Left cardiac atrium (tissue), 4 donors: ENCODE measurements at regions not wholly inside any gene's neighbourhood (a gene's known extent, or its start where the extent isn't known, plus 50 kb on each side); places are given as distances from the start of the nearest gene placed in this dataset.
A peak's percentile ranks its signal among the peaks of the same experiment; 100 is the strongest.
"Not testable (repeated sequence)": the region's sequence is repeated elsewhere in the genome, so short reads cannot be mapped to it uniquely, and the experiment has no call there.

Experiments used
- ATAC-seq, 2 donors: fragments of 200-7000 bp; cut with Tn5 transposase; one replicate each; pipeline ENCODE4 v1.9.1; 2020; ENCODE audit warnings: mild to moderate bottlenecking in 2 of 2, moderate library complexity in 2 of 2
- DNase-seq: peaks from one replicate; pipeline ENCODE4 v3.0.0-alpha.2; 2020
- intact Hi-C, 2 donors: fragments of 100-400 bp; cut with DNase I; formaldehyde crosslinking; loops; one replicate each; pipeline versions ENCODE4 v1.14.1 to v1.15.1; 2022 to 2023
- donor health status: DM: no; HTN: yes; CAD: no.
- donor health status: DM: no; HTN: yes; CAD: no; lungs with severe emphysema.
- donor health status: DM: yes; HTN: yes; CAD: no.
- donor health status: Dilated cardiomyopathy.

- DNase-seq (peak; percentile 93), ATAC-seq (peak; percentile 95 to 96)
- intact Hi-C loops: no loop called here
These were observed 226.2 kb downstream of the TTLL2 start for GRCh38 chr6:167550941-167551627.

- ATAC-seq: peak; percentile 2 to 6
- DNase-seq: no peak
- intact Hi-C loops: no loop called here
These were observed 226.9 kb downstream of the TTLL2 start for GRCh38 chr6:167551628-167552257.

- intact Hi-C loops: no loop called here
- DNase-seq (no peak), ATAC-seq (no peak)
These were observed 227.4 kb downstream of the TTLL2 start for GRCh38 chr6:167552258-167552630.

- no peak for DNase-seq
- ATAC-seq: no peak
- intact Hi-C loops: no loop called here
These were observed 228.3 kb downstream of the TTLL2 start for GRCh38 chr6:167552961-167553735.

- intact Hi-C loops: no loop called here
- no peak for DNase-seq
These were observed 228.8 kb downstream of the TTLL2 start for GRCh38 chr6:167553736-167554119.

GRCh38 chr6:167554854-167555253 lies 230.0 kb downstream of the TTLL2 start:
- ATAC-seq (no peak), DNase-seq (no peak)
- intact Hi-C loops: no loop called here

More at GRCh38 chr6:167553736-167554119, 228.8 kb downstream of the TTLL2 start:
- no peak for ATAC-seq

GRCh38 chr6:167555836-167556235 lies 230.9 kb downstream of the TTLL2 start:
- intact Hi-C loops: no loop called here
- no peak for ATAC-seq
- no peak for DNase-seq

- intact Hi-C loops: no loop called here
These were observed 232.8 kb downstream of the TTLL2 start for GRCh38 chr6:167557675-167558074.

GRCh38 chr6:167558246-167559177 lies 233.6 kb downstream of the TTLL2 start:
- DNase-seq (no peak), ATAC-seq (peak; percentile 71 to 79)
- intact Hi-C loops: no loop called here

More at GRCh38 chr6:167557675-167558074, 232.8 kb downstream of the TTLL2 start:
- DNase-seq (no peak), ATAC-seq (no peak)

- no peak for ATAC-seq
- DNase-seq: no peak
- intact Hi-C loops: no loop called here
These were observed 235.0 kb downstream of the TTLL2 start for GRCh38 chr6:167559675-167560479.

GRCh38 chr6:167560673-167561569 lies 236.0 kb downstream of the TTLL2 start:
- ATAC-seq (no peak), DNase-seq (no peak)
- intact Hi-C loops: no loop called here

GRCh38 chr6:167562862-167563261 lies 238.0 kb downstream of the TTLL2 start:
- ATAC-seq, DNase-seq, intact Hi-C loops: not testable (repeated sequence)

GRCh38 chr6:167564416-167565250 lies 239.7 kb downstream of the TTLL2 start:
- ATAC-seq: no peak
- intact Hi-C loops: no loop called here

GRCh38 chr6:167565388-167565787 lies 240.5 kb downstream of the TTLL2 start:
- intact Hi-C loops: no loop called here
- ATAC-seq (peak in 1 of 2 donors; percentile 9), DNase-seq (no peak)

More at GRCh38 chr6:167564416-167565250, 239.7 kb downstream of the TTLL2 start:
- DNase-seq: no peak

- DNase-seq (peak; percentile 79), ATAC-seq (peak; percentile 80 to 96)
- intact Hi-C loops: no loop called here
These were observed 241.2 kb downstream of the TTLL2 start for GRCh38 chr6:167565884-167566599.

- peak; percentile 21 to 44 for ATAC-seq
- DNase-seq: no peak
- intact Hi-C loops: no loop called here
These were observed 241.8 kb downstream of the TTLL2 start for GRCh38 chr6:167566711-167567141.
